KG1 (cell line): ENCODE measurements at regions not wholly inside any gene's neighbourhood (a gene's known extent, or its start where the extent isn't known, plus 50 kb on each side); places are given as distances from the start of the nearest gene placed in this dataset.

Experiments
- DNase-seq: peaks from one replicate; lab custom pipeline; 2025; lab: John Stamatoyannopoulos, UW

GRCh38 chr19:28471731-28472510, 741.0 kb downstream of the UQCRFS1 start:
- DNase-seq = no peak

GRCh38 chr19:28469544-28469943, 743.4 kb downstream of the UQCRFS1 start:
- no peak for DNase-seq

GRCh38 chr19:28468701-28469459, 744.1 kb downstream of the UQCRFS1 start:
- DNase-seq = no peak

- peak; percentile 20 for DNase-seq
Measured at GRCh38 chr19:28466107-28467045, 746.6 kb downstream of the UQCRFS1 start.

- no peak for DNase-seq
Measured at GRCh38 chr19:28465371-28466086, 747.4 kb downstream of the UQCRFS1 start.

GRCh38 chr19:28463493-28464053, 749.4 kb downstream of the UQCRFS1 start:
- DNase-seq = no peak

- DNase-seq = no peak
Measured at GRCh38 chr19:28457620-28458019, 755.3 kb downstream of the UQCRFS1 start.

GRCh38 chr19:28456708-28457320, 756.1 kb downstream of the UQCRFS1 start:
- no peak for DNase-seq

- no peak for DNase-seq
Measured at GRCh38 chr19:28456252-28456651, 756.7 kb downstream of the UQCRFS1 start.

- DNase-seq = no peak
Measured at GRCh38 chr19:28454083-28454482, 758.9 kb downstream of the UQCRFS1 start.

GRCh38 chr19:28453420-28453819, 759.5 kb downstream of the UQCRFS1 start:
- DNase-seq = no peak

GRCh38 chr19:28449803-28450202, 763.1 kb downstream of the UQCRFS1 start:
- DNase-seq = no peak

GRCh38 chr19:28446511-28446910, 766.4 kb downstream of the UQCRFS1 start:
- no peak for DNase-seq

GRCh38 chr19:28445826-28446225, 767.1 kb downstream of the UQCRFS1 start:
- no peak for DNase-seq

GRCh38 chr19:28444362-28444761, 768.6 kb downstream of the UQCRFS1 start:
- DNase-seq = no peak

GRCh38 chr19:28443361-28443760, 769.6 kb downstream of the UQCRFS1 start:
- DNase-seq = no peak

GRCh38 chr19:28437390-28438346, 775.3 kb downstream of the UQCRFS1 start:
- no peak for DNase-seq

GRCh38 chr19:28436320-28436719, 776.6 kb downstream of the UQCRFS1 start:
- no peak for DNase-seq

- DNase-seq = no peak
Measured at GRCh38 chr19:28435551-28436271, 777.2 kb downstream of the UQCRFS1 start.
